ENCODE measurements at regions not wholly inside any gene's neighbourhood (a gene's known extent, or its start where the extent isn't known, plus 50 kb on each side); places are given as distances from the start of the nearest gene placed in this dataset.
"Not testable (repeated sequence)": the region's sequence is repeated elsewhere in the genome, so short reads cannot be mapped to it uniquely, and the experiment has no call there.

DNA sequence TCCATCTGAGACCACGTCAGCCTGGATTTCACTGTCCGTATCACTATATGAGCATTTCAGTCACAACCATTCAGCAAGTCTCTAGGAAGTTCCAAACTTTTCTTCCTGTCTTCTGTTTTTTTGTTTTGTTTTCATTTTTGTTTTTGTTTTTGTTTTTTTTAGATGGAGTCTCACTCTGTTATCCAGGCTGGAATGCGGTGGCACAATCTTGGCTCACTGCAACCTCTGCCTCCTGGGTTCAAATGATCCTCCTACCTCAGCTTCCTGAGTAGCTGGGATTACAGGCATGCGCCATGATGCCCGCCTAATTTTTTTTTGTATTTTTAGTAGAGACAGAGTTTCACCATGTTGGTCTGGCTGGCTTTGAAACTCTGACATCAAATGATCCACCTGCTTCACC is 1715.9 kb downstream of the SPATA31A7 start:
- TF ChIP-seq EZH2 (IDR thresholded peaks at IDR 0.05; ENCODE audit: borderline replicate concordance, low read depth, low read length, poor library complexity, severe bottlenecking) = not testable (repeated sequence)
- TF ChIP-seq, protein P1, sequence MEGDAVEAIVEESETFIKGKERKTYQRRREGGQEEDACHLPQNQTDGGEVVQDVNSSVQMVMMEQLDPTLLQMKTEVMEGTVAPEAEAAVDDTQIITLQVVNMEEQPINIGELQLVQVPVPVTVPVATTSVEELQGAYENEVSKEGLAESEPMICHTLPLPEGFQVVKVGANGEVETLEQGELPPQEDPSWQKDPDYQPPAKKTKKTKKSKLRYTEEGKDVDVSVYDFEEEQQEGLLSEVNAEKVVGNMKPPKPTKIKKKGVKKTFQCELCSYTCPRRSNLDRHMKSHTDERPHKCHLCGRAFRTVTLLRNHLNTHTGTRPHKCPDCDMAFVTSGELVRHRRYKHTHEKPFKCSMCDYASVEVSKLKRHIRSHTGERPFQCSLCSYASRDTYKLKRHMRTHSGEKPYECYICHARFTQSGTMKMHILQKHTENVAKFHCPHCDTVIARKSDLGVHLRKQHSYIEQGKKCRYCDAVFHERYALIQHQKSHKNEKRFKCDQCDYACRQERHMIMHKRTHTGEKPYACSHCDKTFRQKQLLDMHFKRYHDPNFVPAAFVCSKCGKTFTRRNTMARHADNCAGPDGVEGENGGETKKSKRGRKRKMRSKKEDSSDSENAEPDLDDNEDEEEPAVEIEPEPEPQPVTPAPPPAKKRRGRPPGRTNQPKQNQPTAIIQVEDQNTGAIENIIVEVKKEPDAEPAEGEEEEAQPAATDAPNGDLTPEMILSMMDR (conservative IDR thresholded peaks at IDR 0.05; ENCODE audit: low read depth, low read length) = not testable (repeated sequence)

Data from A673 (cell line).